Non-pigmented ciliary epithelial cell (primary cell): ENCODE measurements at regions not wholly inside any gene's neighbourhood (a gene's known extent, or its start where the extent isn't known, plus 50 kb on each side); places are given as distances from the start of the nearest gene placed in this dataset.

Experiments used
- DNase-seq: peaks from one replicate; pipeline ENCODE4 v3.0.0-alpha.2; 2010; ENCODE audit warnings: low read depth

DNA sequence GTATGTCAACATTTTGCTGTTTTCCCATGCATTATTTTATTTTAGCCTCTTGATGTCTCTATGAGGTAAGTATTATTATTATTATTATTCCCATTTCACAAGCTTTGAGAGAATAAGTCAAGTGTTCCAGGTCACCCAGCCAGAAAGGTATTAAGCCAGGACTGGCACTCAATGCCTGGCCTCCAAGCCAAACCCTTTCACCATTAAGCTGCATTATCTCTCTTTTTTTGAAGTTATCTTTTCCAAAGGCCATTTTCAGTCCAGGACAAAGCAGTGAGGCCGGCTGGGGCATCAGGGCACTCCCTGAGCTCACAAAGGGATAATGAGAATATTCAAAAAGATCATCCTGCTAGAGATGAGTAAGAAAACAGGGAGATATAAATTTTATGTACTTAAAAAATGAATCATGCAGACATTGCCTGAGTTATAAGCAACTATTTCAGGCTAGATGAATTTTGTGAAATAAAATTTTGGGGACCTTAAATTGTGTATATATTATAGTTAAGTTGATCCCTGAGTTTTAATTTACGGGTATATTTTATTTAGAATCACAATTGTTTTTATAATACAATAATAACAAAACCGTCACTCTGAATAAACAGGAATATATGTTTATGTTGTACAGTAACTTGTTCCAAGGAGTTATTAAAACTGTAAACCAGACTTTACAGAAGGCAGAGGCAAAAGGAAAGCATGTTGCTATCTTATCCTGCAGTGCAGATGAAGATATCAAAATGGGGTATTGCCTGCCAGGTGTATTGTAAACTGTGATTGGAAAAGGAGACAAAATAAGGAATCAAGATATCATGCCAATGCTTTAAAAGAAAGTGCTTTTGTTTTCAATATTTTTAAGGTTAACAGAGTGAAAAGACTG lies 51.3 kb upstream of the CAV2 start:
- no peak for DNase-seq

DNA sequence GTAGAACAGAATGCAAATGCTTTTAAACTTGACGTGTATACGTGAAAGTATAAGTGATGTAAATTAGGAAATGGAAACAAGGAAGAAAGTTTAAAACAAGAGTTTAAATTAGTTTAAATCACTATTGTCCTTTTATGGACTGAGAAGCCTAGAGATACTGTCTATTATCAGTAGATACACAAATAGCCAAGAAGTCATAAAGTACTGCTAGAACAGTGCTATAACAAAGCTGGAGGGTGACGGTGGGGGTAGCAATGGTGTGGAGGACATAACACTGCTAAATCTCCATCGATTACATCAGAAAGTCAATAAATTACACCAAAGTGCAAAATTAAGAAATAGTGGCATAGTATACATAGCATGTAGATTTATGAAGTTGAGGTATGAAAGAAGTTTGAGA lies 50.1 kb upstream of the CAV2 start:
- no peak for DNase-seq
